ENCODE measurements at regions not wholly inside any gene's neighbourhood (a gene's known extent, or its start where the extent isn't known, plus 50 kb on each side); places are given as distances from the start of the nearest gene placed in this dataset.

DNA sequence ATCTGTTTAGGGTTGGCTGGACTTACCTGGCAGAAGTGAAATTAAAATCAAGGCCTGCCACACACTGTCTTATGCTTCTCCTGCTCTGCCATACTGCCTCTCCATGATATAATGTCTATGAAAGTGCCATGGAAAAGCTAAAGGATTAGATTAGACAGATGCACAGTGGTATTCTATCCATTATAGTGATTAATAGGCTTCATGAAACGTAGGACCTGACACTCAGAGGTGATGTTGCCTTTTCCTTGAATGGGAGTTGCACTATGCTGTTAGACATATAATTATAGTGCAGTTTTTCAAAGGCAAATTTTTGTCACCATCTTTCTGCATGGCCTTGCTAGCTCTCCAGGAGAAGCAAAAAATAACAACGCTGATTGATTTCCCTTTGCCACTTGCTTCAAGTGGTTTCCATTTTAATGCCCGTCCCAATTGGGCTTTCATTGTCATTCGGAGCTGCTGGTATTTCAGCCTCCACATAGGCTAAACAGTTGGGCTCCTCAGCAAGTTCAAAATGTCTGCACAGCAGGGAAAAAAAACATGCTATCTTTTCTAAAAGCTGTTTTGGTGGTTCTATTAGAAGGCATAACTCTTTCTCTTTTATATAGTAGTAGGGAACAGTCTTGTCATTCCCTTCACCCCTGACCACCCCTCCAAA lies 502.8 kb upstream of the GOT2 start:
- TF ChIP-seq CTCF (IDR thresholded peaks at IDR 0.05) (no peak), POLR2A (IDR thresholded peaks at IDR 0.05) (no peak), EP300 (IDR thresholded peaks at IDR 0.05; ENCODE audit: low read depth) (no peak)
